Adrenal gland (tissue), 9 donors: ENCODE measurements at regions not wholly inside any gene's neighbourhood (a gene's known extent, or its start where the extent isn't known, plus 50 kb on each side); places are given as distances from the start of the nearest gene placed in this dataset.
"Not testable (repeated sequence)": the region's sequence is repeated elsewhere in the genome, so short reads cannot be mapped to it uniquely, and the experiment has no call there.

Source experiments
- DNase-seq, 7 donors: peaks; one replicate each; pipeline ENCODE4 v3.0.0-alpha.2; 2019 to 2020
- H3K27ac ChIP-seq, 5 donors: fragments of 200-600 bp; sonication (generic) in 4 of 5; 1 replicate in 3 of 5; 2 replicates in 2 of 5; pipeline versions ENCODE4 v1.5.1 to v1.8.0; 2016 to 2020; ENCODE audit warnings: mild to moderate bottlenecking in 1 of 5
- H3K27me3 ChIP-seq: fragments of 200-600 bp; 2 replicates; pipeline ENCODE4 v1.8.0; 2021
- H3K36me3 ChIP-seq, 2 donors: fragments of 200-600 bp; replicated peaks in 1 of 2; 1 replicate in 1 of 2; 2 replicates in 1 of 2; pipeline versions ENCODE4 v1.5.1 to v1.8.0; 2018 to 2022
- H3K4me1 ChIP-seq, 2 donors: fragments of 200-600 bp; replicated peaks in 1 of 2; 1 replicate in 1 of 2; 2 replicates in 1 of 2; pipeline versions ENCODE4 v1.5.1 to v1.8.0; 2018 to 2021
- H3K4me3 ChIP-seq, 4 donors: fragments of 200-600 bp; sonication (generic) in 3 of 4; one replicate each; pipeline ENCODE4 v1.5.1; 2016 to 2018
- H3K9me3 ChIP-seq, 3 donors: fragments of 200-600 bp; sonication (generic) in 1 of 3; replicated peaks in 1 of 3; 1 replicate in 2 of 3; 2 replicates in 1 of 3; pipeline versions ENCODE4 v1.5.1 to v1.8.0; 2016 to 2021
- POLR2A ChIP-seq, 2 donors: fragments of 450-650 bp; IDR thresholded peaks; one replicate each; pipeline ENCODE4 v1.6.1; 2017; ENCODE audit warnings: antibody characterized with exemption in 2 of 2, mild to moderate bottlenecking in 2 of 2, moderate library complexity in 1 of 2
- WGBS, 4 donors: extraction: QIAGEN DNeasy Blood & Tissue Kit in 2 of 4; methylation state at CpG; one replicate each; pipeline versions ENCODE4 v1.1.5 to v1.1.7; 2013 to 2017; 5-methylcytosine and 5-hydroxymethylcytosine counted together
- intact Hi-C, 2 donors: fragments of 100-400 bp; cut with DNase I; formaldehyde crosslinking; loops; one replicate each; pipeline versions ENCODE4 v1.14.1 to v1.15.0; 2022 to 2023
- TF ChIP-seq, protein P1 (sequence below), 6 experiments: fragments of 450-650 bp in 4 of 6; fragments of 200-600 bp in 2 of 6; sonication (generic) in 1 of 6; IDR thresholded peaks; 1 replicate in 5 of 6; 2 replicates in 1 of 6; pipeline versions ENCODE4 v1.5.1 to v1.8.0; 2016 to 2021; ENCODE audit warnings: antibody characterized with exemption in 6 of 6, mild to moderate bottlenecking in 2 of 6, moderate library complexity in 1 of 6
- donor health status: healthy with polysubstance abuse.
- donor health status: Bipolar disorder and iron deficiency.
- donor health status: DM: yes; HTN: yes; CAD: no.
- donor health status: DM: no; HTN: no; CAD: no.
- donor health status: DM: no; HTN: no; CAD: no.

DNA sequence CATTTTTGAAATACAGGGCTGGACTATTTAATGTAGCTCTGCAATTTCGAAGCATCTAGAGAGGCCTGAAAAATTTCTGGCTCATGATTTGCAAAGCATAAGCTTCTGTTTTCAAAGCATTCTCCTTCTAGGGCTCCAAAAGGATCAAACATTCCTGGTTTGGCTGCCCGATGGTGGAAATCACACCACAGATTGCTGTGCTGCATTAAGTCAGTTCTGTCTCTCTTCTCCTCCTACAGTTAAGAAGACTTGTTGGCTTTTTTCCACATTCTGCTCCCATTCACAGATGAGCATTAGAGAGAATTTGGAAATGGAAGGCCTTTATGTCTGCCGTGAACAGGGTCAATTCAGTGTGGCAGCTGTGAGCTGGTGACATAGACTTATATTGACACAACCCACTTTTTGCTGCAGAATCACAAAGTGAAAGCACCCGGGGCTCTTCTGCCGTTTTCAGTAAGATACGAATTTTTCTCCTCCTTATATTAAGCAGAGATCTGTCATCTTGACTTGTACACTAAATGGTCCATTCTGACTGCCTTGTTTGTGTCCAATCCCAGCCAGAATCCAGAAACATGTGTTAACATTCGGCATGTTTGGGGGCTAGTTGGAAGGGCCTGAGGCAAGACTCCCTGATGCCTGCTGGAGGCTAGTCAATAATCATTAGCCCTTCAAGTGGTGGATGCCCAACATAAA, 330.8 kb upstream of the DEFB112 start:
- Histone ChIP-seq H3K4me1 (no peaks in the 10 kb centered on the region), H3K27me3 (no peaks in the 10 kb centered on the region), H3K9me3 (peaks cover 0 to 5% (median 0%) of the 10 kb centered on the region in 3 donors), H3K36me3 (no peaks in the 10 kb centered on the region), H3K27ac (no peak overlapping the region), H3K4me3 (no peak overlapping the region)
- intact Hi-C loops = no loop called here
- 68 to 74% (median 71%) methylated on average over 7 of the region's 7 CpGs for WGBS, 4 donors
- no peak for TF ChIP-seq POLR2A (IDR thresholded peaks at IDR 0.05)
- no peak for DNase-seq

DNA sequence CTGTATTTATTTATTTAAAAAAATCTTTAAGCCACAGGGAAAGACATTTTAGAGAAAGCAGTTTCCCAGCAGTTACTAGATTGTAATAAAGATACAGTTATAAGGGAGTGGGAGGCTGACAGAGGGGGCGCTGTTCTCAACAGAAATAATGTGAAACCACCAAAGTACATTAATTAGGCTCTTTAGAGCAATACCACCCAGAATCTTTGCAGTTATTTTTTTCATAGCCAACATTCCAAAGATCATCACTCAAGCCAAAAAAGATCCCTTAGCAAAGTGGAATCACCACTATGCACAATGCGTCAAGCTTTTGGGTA, 331.3 kb upstream of the DEFB112 start:
- intact Hi-C loops = no loop called here
- WGBS, 4 donors = 55 to 71% (median 67%) methylated on average over 2 of the region's 2 CpGs
- peak in 1 of 7 donors; percentile 3 for DNase-seq
- no peaks in the 10 kb centered on the region for H3K9me3 ChIP-seq
- no peak overlapping the region for H3K27ac ChIP-seq
- H3K4me1 ChIP-seq = no peaks in the 10 kb centered on the region
- H3K4me3 ChIP-seq = no peak overlapping the region
- TF ChIP-seq POLR2A (IDR thresholded peaks at IDR 0.05) = no peak
- TF ChIP-seq, protein P1, sequence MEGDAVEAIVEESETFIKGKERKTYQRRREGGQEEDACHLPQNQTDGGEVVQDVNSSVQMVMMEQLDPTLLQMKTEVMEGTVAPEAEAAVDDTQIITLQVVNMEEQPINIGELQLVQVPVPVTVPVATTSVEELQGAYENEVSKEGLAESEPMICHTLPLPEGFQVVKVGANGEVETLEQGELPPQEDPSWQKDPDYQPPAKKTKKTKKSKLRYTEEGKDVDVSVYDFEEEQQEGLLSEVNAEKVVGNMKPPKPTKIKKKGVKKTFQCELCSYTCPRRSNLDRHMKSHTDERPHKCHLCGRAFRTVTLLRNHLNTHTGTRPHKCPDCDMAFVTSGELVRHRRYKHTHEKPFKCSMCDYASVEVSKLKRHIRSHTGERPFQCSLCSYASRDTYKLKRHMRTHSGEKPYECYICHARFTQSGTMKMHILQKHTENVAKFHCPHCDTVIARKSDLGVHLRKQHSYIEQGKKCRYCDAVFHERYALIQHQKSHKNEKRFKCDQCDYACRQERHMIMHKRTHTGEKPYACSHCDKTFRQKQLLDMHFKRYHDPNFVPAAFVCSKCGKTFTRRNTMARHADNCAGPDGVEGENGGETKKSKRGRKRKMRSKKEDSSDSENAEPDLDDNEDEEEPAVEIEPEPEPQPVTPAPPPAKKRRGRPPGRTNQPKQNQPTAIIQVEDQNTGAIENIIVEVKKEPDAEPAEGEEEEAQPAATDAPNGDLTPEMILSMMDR (IDR thresholded peaks at IDR 0.05) = no peak
- H3K36me3 ChIP-seq = no peaks in the 10 kb centered on the region
- H3K27me3 ChIP-seq = no peaks in the 10 kb centered on the region

DNA sequence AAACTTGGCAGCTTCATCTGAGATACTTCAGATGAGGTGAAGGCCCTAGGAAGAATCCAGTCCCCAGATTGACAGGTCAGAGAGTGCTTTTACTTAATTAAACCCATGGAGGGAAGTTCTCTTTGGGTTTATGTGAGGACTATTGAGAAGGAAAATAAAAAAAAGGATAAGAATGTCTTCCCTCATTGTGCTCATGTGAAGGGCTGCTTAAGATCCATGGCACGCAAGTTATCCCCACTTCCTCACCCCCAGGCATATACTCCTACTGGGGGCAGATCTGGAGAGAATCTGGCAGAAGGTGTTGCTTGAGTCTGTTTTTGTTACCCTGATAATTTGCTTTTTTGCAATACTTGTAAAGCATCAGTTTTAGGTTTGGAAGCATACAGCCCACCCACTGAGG, 322.9 kb upstream of the TFAP2D start:
- intact Hi-C loops = no loop called here
- H3K9me3 ChIP-seq = no peaks in the 10 kb centered on the region
- no peaks in the 10 kb centered on the region for H3K36me3 ChIP-seq
- DNase-seq = no peak
- H3K27ac ChIP-seq = no peak overlapping the region
- 86 to 97% (median 93%) methylated on average over 1 of the region's 1 CpG for WGBS, 4 donors
- no peaks in the 10 kb centered on the region for H3K27me3 ChIP-seq
- no peak for TF ChIP-seq POLR2A (IDR thresholded peaks at IDR 0.05)
- TF ChIP-seq, protein P1 (IDR thresholded peaks at IDR 0.05) = no peak
- no peaks in the 10 kb centered on the region for H3K4me1 ChIP-seq
- no peak overlapping the region for H3K4me3 ChIP-seq

DNA sequence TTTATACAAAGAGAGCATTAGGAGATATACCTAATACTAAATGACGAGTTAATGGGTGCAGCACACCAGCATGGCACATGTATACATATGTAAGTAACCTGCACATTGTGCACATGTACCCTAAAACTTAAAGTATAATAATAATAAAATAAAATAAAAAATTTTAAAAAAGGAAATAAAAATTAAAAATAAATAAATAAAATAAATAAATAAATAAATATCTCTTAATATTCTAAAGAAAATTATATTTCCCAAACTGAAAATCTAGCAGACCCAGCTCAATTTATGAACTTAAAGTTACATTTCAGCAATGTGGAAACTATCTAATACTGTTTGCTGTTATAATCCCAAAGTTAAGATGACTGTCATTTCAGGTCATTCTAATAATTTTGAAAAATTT, 319.2 kb upstream of the TFAP2D start:
- not testable (repeated sequence) for DNase-seq, H3K9me3 ChIP-seq

DNA sequence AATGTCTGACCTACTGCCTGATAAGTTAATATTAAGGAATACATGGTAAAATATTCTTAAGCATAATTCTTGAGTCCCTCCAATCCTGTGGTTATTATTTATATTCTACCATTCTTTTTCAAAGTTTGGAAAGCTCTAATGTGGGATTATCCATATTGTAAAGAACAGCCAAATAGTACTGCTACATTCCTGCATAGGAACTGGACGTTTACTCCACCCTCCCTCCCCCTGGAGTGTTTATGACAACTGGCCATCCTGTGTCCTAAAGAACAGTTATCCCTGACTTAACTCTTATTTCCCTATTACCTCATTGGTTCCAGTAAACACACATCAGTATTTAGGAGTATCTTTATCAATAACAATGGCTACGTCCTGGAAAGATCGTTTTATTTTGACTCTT, 308.7 kb upstream of the TFAP2D start:
- H3K4me3 ChIP-seq = no peak overlapping the region
- WGBS, 4 donors = 59 to 72% (median 66%) methylated on average over 3 of the region's 3 CpGs
- H3K27ac ChIP-seq = no peak overlapping the region
- no peaks in the 10 kb centered on the region for H3K36me3 ChIP-seq
- intact Hi-C loops = no loop called here
- H3K9me3 ChIP-seq = no peaks in the 10 kb centered on the region
- no peak for TF ChIP-seq POLR2A (IDR thresholded peaks at IDR 0.05)
- TF ChIP-seq, protein P1 (IDR thresholded peaks at IDR 0.05) = no peak
- no peaks in the 10 kb centered on the region for H3K4me1 ChIP-seq
- no peaks in the 10 kb centered on the region for H3K27me3 ChIP-seq
- no peak for DNase-seq

More for the DNA sequence above, 319.2 kb upstream of the TFAP2D start:
- H3K4me1 ChIP-seq, H3K4me3 ChIP-seq, H3K27ac ChIP-seq, H3K27me3 ChIP-seq, intact Hi-C loops, H3K36me3 ChIP-seq: not testable (repeated sequence)
- 87 to 92% (median 91%) methylated on average over 1 of the region's 1 CpG for WGBS, 4 donors
